Heart left ventricle (tissue), 13 donors: ENCODE measurements at regions not wholly inside any gene's neighbourhood (a gene's known extent, or its start where the extent isn't known, plus 50 kb on each side); places are given as distances from the start of the nearest gene placed in this dataset.

Source experiments
- POLR2A ChIP-seq, 2 donors: fragments of 450-650 bp; IDR thresholded peaks; one replicate each; pipeline ENCODE4 v1.6.1; 2017; ENCODE audit warnings: antibody characterized with exemption in 2 of 2, mild to moderate bottlenecking in 2 of 2, moderate library complexity in 2 of 2
- TF ChIP-seq, protein P1 (sequence below), 12 donors: fragments of 200-600 bp; sonication (generic) in 4 of 12; IDR thresholded peaks; one replicate each; pipeline versions ENCODE4 v1.5.0 to v1.8.0; 2018 to 2022; ENCODE audit warnings: antibody characterized with exemption in 12 of 12, mild to moderate bottlenecking in 5 of 12
- donor health status: ischemic (EF 13 %, LVEDD 7.1; RV severe dilation, severe dysfunction).
- donor health status: DM: no; HTN: yes; CAD: no.
- donor health status: DM: no; HTN: no; CAD: no.
- donor health status: ischemic (EF 25% LVEDD 6.9; RV normal size, moderate dysfunction).
- donor health status: ischemic (EF 25% LVEDD 5.7; RV mildly dilated, moderate dysfunction).
- donor health status: ischemic (EF 35%, LVEDD 5.7; RV mildly dilated, moderate dysfunction).
- donor health status: nonischemic (EF 11% LVEDD 7.7; RV severe dilation, severe dysfunction).
- donor health status: DM: yes; HTN: yes; CAD: no.
- donor health status: PGD.
- donor health status: ischemic (EF 29% LVEDD 5.4; RV normal size, mild dysfunction).
- donor health status: nonischemic (EF 23%, LVEDD 6.1; RV moderate dilation, normal function).

- TF ChIP-seq, protein P1, sequence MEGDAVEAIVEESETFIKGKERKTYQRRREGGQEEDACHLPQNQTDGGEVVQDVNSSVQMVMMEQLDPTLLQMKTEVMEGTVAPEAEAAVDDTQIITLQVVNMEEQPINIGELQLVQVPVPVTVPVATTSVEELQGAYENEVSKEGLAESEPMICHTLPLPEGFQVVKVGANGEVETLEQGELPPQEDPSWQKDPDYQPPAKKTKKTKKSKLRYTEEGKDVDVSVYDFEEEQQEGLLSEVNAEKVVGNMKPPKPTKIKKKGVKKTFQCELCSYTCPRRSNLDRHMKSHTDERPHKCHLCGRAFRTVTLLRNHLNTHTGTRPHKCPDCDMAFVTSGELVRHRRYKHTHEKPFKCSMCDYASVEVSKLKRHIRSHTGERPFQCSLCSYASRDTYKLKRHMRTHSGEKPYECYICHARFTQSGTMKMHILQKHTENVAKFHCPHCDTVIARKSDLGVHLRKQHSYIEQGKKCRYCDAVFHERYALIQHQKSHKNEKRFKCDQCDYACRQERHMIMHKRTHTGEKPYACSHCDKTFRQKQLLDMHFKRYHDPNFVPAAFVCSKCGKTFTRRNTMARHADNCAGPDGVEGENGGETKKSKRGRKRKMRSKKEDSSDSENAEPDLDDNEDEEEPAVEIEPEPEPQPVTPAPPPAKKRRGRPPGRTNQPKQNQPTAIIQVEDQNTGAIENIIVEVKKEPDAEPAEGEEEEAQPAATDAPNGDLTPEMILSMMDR (IDR thresholded peaks at IDR 0.05) = no peak
- no peak for TF ChIP-seq POLR2A (IDR thresholded peaks at IDR 0.05)
Observed at GRCh38 chr4:153110739-153111138, 93.5 kb upstream of the TRIM2 start.
